Hematopoietic multipotent progenitor cell treated with erythropoietin and hydrocortisone succinate and interleukin-3 and kit ligand, for 15 days (in vitro differentiated cells): ENCODE measurements at regions not wholly inside any gene's neighbourhood (a gene's known extent, or its start where the extent isn't known, plus 50 kb on each side); places are given as distances from the start of the nearest gene placed in this dataset.

Source experiments
- DNase-seq: peaks from one replicate; pipeline ENCODE4 v3.0.0-alpha.2; 2015; ENCODE audit warnings: low spot score

DNA sequence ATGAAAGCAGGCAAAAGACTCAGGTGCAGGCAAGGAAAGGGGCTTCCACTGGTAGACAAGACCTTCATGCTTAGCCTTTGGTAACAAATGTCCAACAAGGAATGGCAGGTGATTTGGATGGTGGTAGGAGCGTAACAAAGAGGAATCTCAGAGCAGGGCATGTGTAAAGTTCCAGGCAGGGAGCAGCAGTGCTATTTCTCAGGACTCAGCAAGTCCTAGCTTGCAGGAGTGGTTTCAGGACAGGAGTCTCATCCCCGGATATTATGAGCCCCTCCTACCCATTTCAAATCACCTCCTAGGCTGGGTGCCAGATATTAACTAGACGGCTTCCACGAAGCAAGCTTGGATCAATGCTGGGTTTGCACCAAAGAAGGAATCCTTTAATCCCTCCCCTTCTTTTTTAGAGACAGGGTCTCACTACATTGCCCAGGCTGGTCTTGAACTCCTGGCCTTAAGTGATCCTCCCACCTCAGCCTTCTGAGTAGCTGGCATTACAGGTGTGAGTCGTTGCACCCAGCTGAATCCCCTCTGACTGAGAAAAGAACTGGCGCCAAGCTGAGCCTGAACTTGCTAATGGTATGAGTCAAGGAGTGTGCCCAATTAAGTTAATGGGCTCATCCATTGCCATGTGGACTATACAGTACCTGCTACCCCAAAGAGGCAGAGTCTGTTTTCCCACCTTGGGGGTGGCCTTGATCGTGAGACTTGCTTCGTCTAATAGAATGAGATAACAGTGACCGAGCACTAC is 190.3 kb downstream of the ARL4C start:
- DNase-seq = no peak

DNA sequence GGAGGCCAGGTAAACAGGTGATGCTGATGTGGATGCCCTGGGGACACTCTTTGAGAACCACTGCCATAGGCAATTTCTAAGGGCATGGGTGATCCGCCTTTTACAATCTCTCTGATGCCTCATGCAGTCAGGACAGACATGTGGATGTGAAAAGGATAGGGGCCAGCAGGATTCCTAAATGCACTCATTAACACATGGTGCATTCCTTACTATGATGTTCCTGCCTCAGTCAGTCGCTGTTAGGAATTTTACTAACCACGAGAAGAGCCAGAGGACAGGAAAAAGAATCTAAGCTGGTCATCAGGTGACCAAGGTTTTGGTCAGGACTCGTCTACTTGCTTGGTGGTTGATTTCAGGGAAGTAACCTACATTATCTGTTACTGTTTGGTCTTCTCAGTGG is 191.0 kb downstream of the ARL4C start:
- no peak for DNase-seq

DNA sequence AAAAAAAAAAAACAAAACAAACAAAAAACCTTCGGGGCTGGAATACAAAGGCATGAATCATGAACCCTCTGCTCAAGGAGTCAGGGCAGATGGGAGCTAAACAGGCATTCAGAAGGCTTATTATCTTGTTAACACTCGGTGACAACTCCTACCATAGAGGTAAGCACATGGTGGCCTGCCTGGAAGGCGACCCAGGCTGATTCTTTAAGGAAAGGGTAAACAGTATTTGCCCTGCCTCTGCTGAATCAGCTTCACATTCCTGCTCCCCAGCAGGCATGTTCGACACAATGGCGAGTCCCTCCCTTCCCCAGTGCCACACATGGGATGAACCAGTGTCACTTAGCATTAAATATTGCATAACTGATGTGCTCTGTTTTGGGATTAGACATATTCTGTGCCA is 191.9 kb downstream of the ARL4C start:
- no peak for DNase-seq

DNA sequence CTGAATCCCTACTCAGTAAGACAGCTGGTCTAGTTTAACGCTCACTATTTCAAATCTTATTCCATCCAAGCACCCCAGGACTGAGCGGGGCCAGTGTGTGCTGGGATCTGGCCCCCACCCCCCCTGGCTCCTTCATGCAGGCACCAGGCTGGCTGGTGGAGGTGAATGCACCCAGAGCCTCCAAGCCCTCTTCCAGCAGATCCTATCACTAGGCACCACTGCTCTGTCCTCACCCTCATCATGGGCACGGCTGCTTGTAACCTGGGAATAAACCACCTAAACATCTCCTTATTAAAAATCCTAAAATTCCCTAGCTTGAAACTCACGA is 194.3 kb downstream of the ARL4C start:
- DNase-seq = no peak

DNA sequence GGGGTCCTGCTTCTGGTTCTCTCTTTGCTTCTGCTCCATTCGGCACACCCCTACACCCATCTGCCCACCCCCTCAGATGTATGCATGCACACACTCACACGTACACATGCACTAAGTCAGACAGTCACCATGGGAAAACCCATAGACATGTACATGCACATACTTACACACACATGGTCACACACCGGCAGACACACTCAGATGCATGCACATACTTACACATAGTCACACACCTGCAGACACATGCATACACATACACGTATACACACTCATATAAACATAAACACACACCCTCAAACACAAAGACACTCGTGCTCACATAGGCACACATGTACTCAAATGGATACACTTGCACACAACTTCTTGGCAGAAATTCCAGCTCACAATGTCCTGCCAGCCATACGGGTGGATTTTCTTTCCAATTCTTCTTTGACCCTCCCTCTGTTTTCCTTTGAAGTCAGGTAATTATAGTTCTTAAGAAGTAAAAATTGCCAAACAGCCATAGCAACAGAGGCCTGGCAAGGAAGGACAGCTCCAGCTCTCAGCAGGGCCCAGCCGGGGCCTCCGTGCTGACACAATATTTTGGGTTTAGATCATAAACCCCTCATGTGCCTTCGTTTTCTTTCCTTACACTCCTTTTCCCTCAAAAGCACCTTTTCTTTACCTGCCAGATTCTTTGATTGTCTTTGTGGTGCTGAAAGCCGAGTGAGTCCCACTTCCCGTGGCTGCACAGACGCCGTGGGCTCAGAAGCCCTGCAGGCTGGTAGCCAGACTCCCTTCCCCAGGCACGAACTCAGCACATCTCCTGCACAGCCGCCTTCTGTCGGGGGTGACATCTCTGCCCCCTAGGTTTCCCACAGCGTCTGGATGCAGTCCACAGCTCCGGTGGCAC is 195.7 kb downstream of the ARL4C start:
- no peak for DNase-seq

DNA sequence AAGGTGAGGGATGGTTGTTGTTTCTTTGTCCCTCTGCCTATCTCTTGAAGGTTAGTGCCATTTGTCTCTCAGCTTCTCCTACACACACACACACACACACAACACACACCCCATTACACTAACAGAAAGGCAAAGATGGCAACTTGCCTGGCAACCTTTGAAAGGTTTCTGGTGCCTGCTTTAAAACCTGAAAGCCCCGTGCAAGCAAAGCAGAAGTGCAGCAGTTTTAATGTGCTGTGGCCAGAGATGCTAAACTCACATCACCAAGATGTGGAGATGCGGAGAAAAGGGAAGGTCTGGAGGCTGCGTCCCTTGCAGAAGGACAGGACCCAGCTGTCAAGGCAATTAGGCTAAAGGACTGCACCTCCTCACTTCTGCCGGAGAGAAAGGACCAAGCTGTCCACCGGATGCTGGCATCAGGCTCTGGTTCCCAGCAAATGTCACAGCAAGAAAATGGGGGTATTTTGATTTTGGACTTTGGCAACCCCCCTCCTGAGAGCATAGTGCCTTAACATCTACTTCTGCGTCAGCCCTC is 196.4 kb downstream of the ARL4C start:
- DNase-seq = no peak

DNA sequence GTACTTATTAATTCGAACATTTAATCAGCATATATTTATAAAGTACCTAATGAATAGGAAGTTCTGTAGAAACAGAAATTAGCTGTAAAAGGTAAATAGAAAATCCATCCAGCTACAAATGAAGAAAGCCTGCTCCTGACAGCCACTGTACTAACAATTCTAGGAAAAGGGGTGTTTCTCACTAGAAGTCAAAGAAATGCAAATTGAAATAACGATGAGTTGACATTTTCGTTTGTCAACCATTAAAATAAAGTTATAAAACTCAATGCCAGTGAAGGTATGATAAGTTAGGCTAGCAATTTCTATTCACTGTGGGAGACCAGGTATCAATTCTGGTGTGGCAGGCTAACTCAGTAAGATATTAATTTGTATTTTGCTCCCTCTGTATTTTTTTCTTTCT is 198.0 kb downstream of the ARL4C start:
- no peak for DNase-seq

DNA sequence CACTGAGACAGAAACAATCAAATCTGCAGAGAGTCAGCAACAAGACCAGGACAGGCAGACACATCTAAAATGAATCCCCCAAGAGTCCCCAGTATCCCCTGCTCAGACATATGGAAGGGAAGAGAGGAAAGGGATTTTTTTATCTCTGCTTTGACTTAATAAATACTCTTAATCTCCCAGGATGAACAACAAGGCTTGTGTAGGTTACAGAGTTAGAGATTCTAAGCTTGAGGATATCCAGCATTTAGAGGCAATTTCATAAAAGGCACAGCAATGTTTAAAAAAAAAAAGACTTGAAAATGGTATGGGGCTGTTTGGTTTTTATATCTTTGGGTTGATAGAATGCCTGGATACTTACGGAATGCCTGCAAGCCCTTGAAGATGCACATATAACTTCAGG is 199.9 kb downstream of the ARL4C start:
- DNase-seq = no peak

DNA sequence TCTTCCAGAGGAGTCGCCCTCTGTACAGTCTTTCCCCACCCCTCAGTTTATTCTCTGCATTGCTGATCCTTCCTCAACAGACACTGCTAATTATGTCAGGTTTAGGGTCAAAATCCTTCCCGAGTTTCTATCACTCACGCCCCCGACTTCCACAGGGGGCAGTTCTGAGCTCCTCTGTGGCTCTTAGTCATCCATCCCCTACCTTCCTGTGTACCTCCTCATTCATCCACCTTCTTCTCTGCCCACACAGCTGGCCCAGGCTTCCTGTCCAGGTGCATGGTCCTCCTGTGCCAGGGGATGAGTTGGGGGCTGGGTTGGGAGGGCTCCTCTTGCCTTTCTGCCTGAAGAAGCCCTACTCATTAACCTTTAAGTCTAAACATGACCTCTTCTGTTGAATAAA is 202.9 kb downstream of the ARL4C start:
- DNase-seq = no peak

DNA sequence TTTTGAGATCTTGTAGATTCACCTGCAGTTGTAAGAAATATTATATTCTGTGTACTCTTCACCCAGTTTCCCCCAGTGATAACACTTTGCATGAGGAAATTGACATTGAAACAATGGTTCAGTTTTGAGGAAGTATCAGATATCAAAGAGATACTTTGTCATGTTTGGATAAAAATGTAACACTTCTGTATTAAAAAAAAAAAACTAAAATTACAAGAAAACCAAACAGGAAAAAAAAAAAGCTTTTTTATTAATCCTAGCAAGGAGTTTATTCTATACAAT is 204.0 kb downstream of the ARL4C start:
- no peak for DNase-seq

DNA sequence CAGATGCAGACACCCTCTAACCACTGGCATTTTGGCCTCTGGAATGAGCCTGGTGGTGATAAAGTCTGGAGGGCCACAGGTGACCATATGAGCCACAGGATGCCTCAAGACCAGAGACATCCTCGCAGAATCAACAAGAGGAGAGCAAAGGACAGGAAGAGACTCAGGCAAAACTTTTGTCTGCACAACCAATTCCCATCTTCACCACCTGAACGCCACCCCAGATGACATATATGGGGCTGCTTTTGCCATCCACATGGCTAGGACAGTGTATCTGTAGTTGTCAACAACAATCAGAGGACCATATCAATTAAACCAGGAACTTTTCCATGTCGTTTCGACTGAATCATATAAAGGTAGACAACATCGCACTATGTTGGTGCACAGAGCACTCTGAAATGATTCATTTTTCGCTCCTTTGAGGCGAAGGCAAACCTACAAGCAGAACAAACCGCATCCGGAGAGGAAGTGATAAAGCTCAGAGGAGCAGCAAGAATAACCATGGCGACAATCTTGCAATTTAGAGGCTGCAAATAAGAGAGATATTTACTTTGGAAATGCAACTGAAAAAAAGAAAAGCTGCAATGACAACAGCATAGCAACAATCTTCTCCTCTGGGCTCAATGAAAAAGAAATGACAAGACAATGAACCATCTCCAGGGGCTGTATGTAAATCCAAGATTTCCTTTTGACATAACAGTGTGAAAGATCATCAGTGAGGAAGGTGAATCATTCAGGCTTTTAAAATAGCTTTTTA is 204.5 kb downstream of the ARL4C start:
- DNase-seq = no peak

DNA sequence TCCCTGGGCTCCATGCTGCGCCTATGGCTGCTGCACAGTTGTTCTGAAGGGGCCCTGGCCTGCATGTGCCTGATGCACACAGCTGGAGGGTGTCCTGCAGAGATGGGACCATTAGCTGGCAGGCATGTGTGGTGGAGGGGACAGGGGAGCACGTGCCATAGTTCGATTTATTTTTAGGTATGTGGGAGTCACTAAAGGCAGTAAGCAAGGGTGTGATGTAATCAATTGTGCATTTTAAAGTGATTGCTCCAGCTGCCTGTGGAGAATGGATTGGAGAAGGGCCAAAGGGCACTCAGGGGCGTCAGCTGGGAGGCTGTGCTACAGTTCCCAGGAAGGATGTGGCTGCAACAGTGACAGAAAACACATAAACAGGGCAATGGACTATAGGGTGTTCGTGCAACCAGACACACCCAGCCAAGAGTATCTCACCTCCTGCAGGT is 205.1 kb downstream of the ARL4C start:
- no peak for DNase-seq

DNA sequence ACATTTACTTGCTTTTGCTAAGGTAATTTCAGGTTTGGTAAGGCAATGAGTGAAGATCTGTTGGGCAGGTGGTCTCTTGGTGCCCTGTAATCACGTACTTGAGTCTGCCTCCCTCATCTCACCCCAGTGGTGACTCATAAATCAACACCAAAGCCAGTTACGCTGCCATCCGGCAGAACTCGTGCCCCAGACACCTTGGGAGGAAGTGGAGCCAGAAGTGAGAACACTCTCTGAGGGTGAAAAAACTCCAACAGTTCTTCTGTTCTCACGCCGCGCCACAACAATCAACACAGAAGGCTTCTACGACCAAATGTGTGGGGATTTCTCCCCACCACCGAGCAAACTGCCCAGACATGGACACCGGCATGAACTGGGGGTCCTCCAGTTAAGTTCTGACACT is 206.2 kb downstream of the ARL4C start:
- DNase-seq = no peak

DNA sequence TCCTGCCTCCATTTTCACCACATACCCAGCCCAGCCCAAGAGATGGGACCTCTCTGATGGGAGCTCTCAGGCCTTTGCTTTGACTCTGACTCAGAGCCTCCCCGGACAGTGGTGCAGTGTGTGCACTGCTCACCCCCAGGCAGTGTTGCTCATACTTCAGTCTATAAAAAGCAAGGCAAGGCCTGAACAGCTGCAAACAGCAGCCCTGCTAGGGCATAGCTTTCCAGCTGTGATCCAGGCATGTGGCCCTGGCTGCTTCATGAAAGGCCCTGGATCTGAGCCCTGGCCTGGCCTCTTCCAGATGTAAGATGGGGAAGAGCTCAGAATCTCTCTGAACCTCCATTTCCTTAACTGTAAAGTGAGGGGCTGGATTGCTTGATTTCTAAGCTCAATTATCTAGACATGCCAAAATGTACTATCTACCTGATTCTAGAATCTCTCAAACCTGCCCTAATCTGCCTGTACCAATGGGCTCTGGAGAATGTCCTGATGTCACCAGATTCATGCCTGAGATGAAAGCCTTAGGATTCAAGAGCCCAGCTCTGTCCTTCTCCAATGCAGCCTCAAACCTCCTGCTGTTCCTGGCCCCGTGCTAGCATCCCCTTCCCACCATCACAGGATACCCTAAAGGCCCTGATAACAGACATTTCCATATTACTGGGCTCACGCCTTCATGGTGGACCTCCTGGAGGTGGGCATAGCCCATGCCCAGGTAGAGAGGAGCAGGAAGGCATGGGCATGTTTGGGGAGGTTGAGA is 206.9 kb downstream of the ARL4C start:
- no peak for DNase-seq

DNA sequence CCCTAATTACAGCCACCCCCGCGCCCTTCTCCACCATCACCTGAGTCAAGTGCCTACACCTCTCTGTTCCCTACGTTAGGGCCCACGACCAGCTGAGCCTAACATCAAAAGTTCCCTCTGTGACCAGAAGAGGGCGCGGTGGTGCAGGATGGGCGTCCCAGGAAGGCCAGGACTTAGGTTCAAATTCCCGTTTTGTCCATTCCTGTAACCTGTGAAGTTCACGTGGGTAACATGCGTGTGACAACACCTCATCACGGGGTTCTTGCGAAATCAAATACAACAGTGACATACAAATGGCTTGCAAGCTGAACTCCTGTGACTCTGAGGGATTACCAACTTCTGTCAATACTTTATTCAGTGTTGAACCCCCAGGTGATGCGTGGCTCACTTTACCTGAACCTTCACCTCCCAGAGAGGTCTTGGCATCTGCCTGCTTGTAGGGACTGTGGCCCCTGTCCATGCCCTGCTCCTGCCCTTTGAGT is 207.9 kb downstream of the ARL4C start:
- peak; percentile 25 for DNase-seq

DNA sequence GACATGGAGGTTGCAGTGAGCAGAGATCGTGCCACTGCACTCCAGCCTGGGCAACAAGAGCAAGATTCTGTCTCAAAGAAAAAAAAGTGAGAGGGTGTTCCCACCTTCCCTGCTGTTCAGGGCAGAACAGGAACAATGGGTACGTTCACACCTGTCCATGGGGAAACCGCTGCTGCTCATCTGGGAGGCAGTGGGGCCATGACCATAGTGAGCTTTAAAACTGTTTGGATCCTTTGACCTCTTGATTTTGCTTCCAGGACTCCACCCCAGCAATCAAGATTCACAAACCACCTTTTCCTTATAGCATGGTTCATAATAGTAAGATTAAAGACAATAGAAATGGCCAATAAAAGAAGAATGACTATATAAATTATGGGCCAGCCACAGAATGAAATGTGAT is 209.2 kb downstream of the ARL4C start:
- no peak for DNase-seq

DNA sequence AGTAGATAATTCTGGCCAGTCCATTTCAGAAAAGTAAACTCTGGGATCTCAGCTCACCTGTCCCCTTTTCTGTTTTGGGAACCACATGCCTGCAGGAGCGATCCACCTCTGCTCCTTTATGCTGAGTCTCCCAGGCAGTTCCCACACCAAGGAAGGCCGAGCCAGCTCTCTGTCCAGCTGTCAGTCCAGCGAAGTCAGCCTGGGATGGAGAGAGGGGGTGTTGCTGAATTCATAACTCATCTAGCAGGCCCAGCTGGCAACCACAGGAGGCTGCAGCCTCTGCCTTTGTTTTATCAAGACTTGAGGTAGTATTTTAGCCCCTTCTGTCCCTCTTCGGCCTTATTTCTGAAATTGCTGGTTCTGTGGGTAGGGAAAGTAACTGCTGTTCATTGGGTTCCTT is 209.9 kb downstream of the ARL4C start:
- no peak for DNase-seq

DNA sequence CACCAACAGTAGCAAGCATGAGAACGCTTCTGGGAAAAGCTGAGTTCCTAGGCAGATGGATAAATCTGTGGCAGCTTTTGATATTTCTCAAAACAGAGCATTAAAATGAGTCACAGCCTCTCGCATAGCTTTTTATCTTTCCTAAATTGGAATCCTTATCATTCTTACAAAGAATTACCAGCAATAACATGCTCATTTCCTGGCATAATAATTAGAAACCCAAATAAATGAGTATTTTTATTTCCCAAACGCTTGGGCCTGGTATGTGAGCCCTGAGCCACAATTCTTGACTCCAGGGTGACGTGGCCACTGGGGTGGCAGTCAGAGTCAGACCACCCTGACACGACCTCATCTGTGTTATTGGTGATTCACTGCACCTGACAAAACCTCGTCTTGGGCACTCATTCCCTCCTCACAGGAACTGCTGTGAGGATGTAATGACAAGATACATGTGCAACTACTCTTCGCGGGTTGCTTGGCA is 210.7 kb downstream of the ARL4C start:
- DNase-seq = no peak

DNA sequence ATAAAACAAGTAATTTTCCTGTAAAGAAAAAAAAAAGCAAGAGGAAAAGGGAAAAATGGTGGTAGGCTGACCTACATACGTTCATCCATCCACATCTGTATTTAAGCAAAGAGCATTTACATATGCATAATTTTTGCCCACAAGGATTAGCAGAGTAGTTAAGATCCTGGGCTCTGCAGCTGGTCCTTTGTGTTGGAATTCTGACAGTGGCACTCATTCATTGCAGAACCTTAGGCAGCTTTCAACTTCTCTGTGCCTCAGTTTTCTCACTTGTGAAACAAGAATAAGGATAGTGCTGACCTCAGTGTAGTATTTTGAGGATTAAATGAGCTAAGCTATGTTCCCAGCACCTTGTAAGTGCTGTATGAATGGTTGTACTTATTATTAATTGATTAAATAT is 211.3 kb downstream of the ARL4C start:
- DNase-seq = no peak

DNA sequence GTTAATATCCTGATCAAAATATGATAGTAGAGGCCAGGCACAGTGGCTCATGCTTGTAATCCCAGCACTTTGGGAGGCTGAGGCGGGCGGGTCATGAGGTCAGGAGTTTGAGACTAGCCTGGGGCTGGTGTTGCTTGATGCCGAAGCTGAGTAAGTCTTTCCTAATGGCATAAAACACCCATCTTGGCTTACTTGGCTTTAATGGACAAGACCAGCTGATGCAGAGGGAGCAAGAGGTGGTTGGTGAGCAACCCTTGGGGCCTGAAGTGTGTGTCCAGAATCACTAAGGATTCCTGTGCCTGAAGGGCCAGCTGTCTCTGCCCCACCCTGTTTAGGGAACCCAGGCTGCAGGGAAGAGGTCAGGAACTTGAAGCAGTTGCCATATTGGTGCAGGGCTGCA is 217.2 kb downstream of the ARL4C start:
- no peak for DNase-seq

DNA sequence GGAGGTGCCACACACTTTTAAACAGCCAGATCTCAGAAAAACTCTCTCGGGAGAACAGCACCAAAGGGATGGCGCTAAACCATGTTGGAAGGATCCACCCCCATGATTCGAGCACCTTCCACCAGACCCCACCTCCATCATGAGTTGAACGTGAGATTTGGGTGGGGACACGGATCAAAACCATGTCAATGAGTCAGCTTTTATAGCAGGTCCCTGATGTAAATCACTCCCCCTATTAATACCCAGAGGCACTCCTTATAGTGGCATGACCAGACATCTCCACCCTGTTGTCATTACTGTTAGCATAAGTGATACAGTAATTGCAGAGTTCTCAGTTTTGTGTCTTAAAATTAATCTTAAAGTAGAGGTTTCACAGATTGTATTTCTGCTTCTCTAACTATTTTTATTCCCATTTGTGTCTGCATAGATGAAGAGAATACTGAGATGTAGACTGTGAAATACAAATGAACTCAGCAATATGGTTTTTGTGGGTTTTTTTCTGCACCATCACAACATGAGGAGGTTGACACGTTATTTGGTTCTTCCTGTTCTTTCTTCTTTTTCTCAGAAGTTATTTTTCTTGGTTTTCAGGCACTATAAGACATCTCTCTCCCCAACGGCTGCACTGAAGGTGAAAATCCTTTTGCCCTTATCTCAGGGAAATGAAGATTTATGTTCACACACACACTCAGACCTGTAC is 218.2 kb downstream of the ARL4C start:
- no peak for DNase-seq
